GM12865 (cell line): ENCODE measurements at regions not wholly inside any gene's neighbourhood (a gene's known extent, or its start where the extent isn't known, plus 50 kb on each side); places are given as distances from the start of the nearest gene placed in this dataset.

ENCODE experiments used
- DNase-seq: peaks from one replicate; pipeline ENCODE4 v3.0.0; 2010; ENCODE audit warnings: low read depth
- H3K4me3 ChIP-seq: 2 replicates; pipeline ENCODE4 v1.5.1; 2011; ENCODE audit warnings: mild to moderate bottlenecking, low read depth, low read length, control low read depth
- CTCF ChIP-seq: IDR thresholded peaks from 2 replicates; pipeline ENCODE4 v1.5.1; 2011; ENCODE audit warnings: low read length, control low read depth, low read depth, inconsistent platforms; ENCODE audit not compliant: insufficient read depth; ENCODE audit errors: missing control alignments

- TF ChIP-seq CTCF: peak; percentile 76
- DNase-seq: peak; percentile 65
Observed at GRCh38 chr1:36553591-36554322, 71.0 kb upstream of the CSF3R start.

GRCh38 chr1:36542962-36543515 lies 60.3 kb upstream of the CSF3R start:
- peak; percentile 8 for TF ChIP-seq CTCF
- no peak for DNase-seq
- no peak overlapping the region for H3K4me3 ChIP-seq

More at GRCh38 chr1:36553591-36554322, 71.0 kb upstream of the CSF3R start:
- no peak overlapping the region for H3K4me3 ChIP-seq

GRCh38 chr1:36542024-36542961 lies 59.6 kb upstream of the CSF3R start:
- DNase-seq: no peak
- no peak overlapping the region for H3K4me3 ChIP-seq
- no peak for TF ChIP-seq CTCF

- TF ChIP-seq CTCF: no peak
- no peak for DNase-seq
- H3K4me3 ChIP-seq: no peak overlapping the region
Observed at GRCh38 chr1:36540056-36540455, 57.3 kb upstream of the CSF3R start.

- no peak overlapping the region for H3K4me3 ChIP-seq
- no peak for DNase-seq
- TF ChIP-seq CTCF: no peak
Observed at GRCh38 chr1:36539526-36539925, 56.8 kb upstream of the CSF3R start.

- DNase-seq: no peak
- no peak overlapping the region for H3K4me3 ChIP-seq
- no peak for TF ChIP-seq CTCF
Observed at GRCh38 chr1:36537991-36538390, 55.3 kb upstream of the CSF3R start.
